SW 1271 (cell line): ENCODE measurements at regions not wholly inside any gene's neighbourhood (a gene's known extent, or its start where the extent isn't known, plus 50 kb on each side); places are given as distances from the start of the nearest gene placed in this dataset.
A peak's percentile ranks its signal among the peaks of the same experiment; 100 is the strongest.

ENCODE experiments used
- DNase-seq, 2 experiments: peaks; one replicate each; lab custom pipeline; 2025; lab: John Stamatoyannopoulos, UW

DNA sequence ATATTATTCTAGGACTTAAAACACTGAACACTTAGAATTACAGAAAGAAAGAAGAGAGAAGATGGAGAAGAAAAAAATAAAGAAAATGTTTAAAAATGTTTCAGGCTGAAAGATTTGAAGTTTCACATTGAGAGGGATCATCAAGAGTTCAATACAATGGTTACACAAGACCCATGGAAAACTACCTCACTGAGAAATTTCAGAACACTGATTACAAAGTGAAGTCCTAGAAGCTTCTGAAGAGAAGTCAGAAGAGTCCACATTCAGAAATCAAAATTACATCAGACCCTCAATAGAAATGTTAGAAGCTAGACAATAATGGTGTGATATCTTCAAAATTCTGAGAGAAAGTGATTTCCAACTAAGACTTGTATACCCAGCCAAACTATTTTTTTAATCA lies 196.1 kb downstream of the MACC1 start:
- no peak for DNase-seq

GRCh38 chr7:20019757-20020432 lies 197.3 kb downstream of the MACC1 start:
- DNase-seq = no peak

GRCh38 chr7:20016669-20017068 lies 200.5 kb downstream of the MACC1 start:
- no peak for DNase-seq

GRCh38 chr7:20013536-20013935 lies 203.6 kb downstream of the MACC1 start:
- no peak for DNase-seq

DNA sequence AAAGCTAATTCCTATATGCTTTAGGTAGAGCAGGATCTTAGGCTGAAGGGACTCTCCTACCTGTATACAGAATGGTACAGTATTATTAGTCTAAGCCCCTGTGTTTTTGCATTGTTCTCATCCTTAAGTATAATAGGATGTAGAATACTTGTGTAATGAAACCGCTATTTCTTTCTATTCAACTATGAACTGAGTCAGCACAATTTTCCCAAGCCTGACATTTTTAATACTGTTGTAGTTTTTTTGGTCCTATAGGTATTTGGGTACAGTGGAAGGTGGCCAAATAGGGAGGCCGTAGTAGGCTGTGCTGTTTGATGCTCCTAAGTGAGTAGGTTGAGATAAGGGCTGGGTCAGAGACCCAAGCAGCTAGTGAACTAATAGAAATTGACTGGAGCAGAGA lies 205.1 kb downstream of the MACC1 start:
- DNase-seq = no peak

DNA sequence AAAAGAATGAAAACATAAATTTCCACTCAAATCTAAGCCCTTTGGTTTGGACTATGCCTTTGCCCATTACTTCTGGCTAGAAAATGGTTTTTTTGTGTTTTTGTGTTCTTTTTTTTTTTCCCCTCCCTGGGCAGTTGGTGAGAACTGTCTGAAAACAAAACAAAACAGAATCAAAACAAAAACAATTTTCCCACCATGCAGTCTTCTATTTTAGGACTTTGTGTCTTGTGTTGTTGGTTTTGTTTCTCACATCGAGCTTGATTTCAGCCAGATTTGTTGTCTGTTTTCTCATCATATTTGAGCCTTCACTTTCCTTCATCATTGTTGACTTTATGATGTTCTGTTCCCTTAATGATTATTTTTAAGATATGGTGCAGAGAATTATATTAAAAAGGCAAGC lies 206.3 kb downstream of the MACC1 start:
- DNase-seq = no peak

- no peak for DNase-seq
These were observed 209.7 kb downstream of the MACC1 start for GRCh38 chr7:20007510-20007909.

- DNase-seq = no peak
These were observed 212.1 kb downstream of the MACC1 start for GRCh38 chr7:20005081-20005480.

DNA sequence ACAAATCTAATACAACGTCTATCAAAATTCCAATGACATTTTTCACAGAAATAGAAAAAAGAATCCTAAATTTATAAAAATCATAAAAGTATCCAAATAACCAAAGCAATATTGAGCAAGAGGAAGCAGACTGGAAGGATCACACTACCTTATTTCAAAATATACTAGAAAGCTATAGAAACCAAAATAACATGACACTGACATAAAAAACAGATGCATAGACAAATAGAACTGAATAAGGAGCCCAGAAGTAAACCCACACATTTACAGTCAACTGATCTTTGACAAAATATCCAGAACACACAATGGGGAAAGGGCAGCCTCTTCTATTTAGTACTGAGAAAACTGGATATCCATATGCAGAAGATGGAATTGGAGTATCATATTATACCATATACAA lies 217.5 kb downstream of the MACC1 start:
- no peak for DNase-seq

DNA sequence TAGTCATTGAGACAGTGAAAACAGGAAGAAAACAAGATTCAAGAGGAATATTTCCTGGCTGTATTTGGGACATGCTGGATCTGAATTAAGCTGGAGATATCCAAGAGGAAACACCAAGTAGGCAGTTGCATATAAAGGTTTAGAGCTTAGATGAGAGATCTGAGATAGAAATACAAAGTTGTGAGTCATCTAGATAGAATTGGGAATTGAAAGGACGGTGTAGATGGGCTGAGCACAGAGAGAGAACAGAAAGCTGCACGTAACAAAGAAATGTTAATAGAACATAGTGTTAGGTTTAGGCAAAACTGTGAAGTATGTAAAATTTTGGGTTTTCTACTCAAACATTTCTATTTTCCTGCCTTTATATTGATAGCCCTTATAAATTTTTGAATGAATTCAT lies 218.5 kb upstream of the TMEM196 start:
- DNase-seq = no peak

DNA sequence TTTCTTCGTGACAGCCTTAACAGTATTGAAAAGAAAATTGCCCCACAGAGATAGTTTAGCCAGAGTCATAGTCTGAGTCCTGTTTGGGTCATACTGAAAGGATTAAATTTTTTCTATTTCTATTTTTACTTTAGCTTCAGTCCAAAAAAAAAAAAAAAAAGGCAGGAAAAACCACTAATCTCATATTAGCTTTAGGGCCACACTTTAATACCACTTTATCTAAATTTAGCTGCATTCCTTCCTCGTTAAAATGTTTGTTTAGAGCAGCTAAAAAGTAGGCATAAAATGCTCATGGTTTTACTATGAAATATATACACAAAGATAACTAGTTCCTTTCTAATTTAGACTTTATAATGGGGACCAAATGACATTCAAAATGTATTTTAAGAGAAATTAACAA lies 216.5 kb upstream of the TMEM196 start:
- no peak for DNase-seq

DNA sequence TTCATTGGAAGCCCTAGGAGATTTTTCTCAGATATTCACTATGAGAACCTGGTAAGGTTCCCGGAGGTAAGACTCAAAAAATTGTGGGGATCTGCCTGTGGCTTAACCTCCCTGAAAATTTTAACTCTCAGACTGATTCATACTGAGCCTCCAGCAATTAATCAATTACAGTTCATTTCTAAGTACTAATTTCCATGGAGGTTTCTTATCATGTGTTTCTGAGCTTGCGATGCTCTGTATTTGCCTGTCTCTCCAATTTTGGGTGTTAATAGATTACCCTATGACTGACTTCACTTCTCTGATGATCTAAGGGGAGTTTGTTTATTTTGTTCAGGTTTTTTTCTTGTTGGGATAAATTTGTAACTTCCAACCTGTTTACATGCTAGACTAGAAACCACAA lies 215.4 kb upstream of the TMEM196 start:
- DNase-seq = no peak

- no peak for DNase-seq
These were observed 210.8 kb upstream of the TMEM196 start for GRCh38 chr7:19984231-19984632.

- peak in 1 of 2 experiments; percentile 20 for DNase-seq
These were observed 209.7 kb upstream of the TMEM196 start for GRCh38 chr7:19982841-19983835.

DNA sequence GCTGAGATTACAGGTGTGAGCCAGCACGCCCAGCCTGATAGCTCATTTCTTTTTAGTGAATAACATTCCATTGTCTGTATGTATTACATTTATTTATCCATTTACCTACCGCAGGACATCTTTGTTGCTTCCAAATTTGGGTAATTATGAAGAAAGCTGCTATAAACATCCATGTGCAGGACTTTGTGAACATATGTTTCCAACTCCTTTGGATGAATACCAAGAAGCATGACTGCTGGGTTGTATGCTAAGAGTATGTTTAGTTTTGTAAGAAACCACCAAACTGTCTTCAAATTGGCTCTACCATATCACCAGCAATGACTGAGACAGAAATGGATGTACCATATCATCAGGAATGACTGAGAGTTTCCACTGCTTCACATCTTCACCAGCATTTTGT lies 200.2 kb upstream of the TMEM196 start:
- DNase-seq = no peak

- DNase-seq = no peak
These were observed 199.5 kb upstream of the TMEM196 start for GRCh38 chr7:19972876-19973275.

DNA sequence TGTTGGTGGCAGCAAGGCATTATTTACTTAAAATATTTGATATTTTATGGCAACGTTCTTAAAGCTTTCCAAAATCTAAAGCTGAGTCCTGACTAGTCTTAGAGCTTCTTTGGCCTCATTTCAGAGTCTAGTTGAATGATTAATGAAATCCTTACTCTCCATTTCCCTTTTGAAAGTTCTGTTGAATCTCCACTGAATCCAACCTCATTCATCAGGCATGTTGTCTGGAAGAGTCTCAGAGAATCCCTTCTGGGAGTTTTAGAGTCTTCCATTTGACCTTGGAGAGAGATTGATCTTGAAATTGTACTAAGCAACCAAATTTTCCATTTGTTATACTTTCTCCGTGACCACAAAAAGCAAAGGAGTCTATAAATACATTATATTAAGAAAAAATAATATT lies 198.5 kb upstream of the TMEM196 start:
- DNase-seq = no peak

DNA sequence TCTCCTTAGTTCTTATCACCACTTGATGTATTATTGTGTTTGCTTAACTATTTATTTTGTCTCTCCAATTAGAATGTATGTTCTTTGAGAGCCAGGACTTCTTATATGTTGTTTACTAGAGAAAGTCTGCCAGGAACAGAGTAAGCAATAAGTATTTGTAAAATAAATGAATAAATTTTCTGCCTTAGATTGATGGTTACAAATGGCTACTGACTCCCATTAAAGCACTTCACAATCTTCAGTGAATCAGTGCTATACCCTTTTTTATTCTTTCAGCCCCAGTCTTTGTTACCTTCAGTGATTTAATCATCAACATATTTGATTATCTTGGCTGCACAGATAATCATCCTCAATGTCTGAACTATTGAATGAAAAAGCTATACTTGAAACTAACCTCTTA lies 197.1 kb upstream of the TMEM196 start:
- no peak for DNase-seq

GRCh38 chr7:19969859-19970493 lies 196.6 kb upstream of the TMEM196 start:
- DNase-seq = peak in 1 of 2 experiments; percentile 74

DNA sequence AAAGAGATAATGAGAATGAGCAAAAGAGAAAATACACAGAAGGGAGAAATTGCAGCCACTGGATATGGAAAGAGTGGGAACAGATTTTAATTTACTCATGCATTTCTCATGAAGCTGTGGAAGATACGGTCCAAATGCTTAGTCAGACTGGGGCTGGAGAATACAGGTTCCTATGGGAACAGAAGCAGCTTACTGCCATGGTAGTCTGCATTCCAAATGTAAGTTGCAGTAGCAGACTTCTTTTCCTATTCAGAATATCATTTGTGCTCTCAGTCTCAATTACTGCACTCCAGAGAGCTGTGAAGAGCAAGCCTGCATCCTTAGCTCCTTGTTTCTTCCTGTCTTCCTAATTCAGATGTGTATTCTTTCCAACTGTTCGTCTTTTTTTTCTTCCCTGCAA lies 190.8 kb upstream of the TMEM196 start:
- no peak for DNase-seq

- DNase-seq = no peak
These were observed 190.3 kb upstream of the TMEM196 start for GRCh38 chr7:19963695-19964094.

- DNase-seq = peak; percentile 93 to 99
These were observed 185.0 kb upstream of the TMEM196 start for GRCh38 chr7:19958309-19958896.
